NCI-H146 (cell line): ENCODE measurements at regions not wholly inside any gene's neighbourhood (a gene's known extent, or its start where the extent isn't known, plus 50 kb on each side); places are given as distances from the start of the nearest gene placed in this dataset.

Source experiments
- DNase-seq: peaks from one replicate; lab custom pipeline; 2025; lab: John Stamatoyannopoulos, UW

DNA sequence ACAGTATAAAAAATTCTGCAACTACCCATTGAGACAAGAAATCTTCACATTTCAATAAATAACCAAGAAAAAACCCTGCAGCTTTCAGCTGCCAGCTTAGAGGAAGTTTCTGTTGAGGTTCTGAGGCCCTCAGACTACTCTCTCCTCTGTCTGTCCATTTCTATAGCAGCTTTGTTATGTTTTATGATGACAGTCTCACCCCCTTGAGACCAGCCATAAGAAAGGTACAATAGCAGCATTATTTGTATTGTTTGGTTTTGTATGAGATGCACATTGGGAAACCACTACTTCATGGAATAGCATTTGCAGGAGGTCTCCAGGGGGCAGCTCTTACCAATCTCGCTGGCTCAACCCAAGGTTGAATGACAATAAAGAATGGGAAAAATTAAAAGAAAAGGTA is 334.6 kb upstream of the VRK2 start:
- DNase-seq: no peak

DNA sequence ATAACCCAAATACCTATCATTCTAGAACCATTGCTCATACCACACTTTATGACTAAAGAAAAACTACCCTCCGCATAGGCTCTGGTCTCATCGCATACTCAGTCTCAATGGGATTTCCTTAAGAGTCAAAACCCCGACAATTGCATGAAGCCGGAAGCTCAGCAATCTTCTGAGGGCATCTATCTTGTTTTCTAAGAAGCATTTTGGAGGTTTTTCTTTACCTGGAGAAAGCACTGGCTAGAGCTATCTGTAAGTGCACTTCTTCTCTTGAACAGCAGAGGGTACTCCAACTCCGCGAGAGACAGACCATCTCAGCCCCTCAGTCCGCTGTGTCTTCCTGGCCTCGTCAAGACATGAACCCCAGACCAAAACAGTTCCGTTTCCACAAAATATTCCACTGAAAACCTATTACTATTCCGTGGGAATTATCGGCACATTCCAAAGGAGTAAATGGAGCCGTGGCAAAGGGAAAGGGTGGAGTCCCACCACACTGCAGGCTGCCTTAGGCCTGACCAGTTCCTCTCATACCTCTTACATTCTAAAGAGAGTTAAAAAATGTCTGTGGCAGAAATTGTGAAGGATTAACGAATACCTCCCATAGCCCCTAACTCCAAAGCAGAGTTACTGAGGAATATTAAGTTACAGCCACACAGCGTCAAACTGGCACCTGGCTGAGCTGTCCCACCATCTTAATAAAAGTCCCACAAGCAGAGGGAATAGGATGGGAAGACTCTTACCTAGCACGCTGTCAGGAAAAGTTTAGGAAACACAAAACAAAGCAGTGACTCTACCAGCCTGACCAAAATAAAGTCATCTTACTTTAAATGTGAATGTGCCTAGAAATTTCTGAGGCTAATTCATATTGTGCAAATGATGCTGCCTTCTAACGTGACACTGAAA is 325.6 kb upstream of the VRK2 start:
- DNase-seq: peak; percentile 7

DNA sequence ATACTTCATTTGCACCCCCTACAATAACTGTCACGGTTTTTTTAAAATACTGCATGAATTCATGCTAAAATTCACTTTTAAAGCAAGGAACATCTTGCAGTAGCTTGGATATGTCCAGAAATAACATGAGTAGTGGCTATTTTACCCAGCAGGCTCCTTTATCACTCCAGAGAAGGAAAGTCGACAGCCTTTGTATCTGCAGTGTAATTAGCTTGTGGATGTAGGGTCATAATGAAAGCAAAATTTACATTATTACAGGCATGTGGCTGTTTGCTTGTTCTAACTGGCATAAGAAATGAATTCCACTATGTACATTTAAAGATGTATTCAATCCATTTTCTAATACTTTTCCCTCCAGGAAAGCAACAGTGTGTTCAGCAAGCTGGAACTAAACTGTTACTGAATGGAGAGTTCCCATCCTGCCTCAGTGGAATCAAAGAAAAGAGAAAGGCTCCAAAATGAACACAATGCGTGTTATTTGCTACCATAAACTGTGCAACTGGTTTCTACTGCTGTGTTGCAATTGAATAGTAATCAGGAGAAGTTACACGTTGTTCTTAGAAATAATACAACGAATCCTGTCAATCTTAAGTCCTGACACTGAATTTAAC is 321.2 kb upstream of the VRK2 start:
- peak; percentile 44 for DNase-seq

DNA sequence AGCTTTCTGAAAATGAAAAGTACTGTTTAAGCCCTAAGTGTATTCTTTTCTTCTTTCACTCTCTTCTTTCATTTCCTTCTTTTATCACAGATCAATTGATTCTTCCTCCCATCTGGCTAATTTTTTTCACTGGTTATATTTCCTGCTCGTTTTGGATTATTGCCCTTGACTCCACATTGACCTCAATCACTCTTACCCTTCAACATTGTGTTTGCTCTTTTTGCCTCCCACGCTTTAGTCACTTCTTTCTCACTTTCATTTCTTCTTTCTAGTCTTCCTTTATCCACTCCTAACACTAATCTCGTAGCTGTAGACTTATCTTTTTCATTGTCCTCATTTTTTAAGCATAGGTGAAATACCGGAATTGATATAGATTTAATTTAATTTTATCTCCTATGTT is 320.3 kb upstream of the VRK2 start:
- DNase-seq: no peak

DNA sequence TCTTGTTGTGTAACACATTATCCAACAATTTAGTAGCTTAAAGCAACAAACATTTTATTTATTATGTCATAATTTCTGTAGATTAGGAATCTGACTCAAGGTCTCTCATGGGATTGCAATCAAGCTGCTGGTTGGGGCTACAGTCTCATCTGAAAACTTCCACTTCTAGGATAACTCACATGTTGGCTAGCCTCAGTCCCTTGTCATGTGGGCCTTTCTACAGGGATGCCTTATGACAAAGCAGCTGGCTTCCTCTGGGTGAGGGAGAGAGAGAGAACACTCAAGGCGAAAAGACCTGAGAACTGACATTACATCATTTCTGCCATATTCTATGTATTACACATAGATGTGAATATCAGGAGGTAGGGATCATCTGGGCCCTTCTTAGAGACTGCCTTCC is 317.9 kb upstream of the VRK2 start:
- no peak for DNase-seq

DNA sequence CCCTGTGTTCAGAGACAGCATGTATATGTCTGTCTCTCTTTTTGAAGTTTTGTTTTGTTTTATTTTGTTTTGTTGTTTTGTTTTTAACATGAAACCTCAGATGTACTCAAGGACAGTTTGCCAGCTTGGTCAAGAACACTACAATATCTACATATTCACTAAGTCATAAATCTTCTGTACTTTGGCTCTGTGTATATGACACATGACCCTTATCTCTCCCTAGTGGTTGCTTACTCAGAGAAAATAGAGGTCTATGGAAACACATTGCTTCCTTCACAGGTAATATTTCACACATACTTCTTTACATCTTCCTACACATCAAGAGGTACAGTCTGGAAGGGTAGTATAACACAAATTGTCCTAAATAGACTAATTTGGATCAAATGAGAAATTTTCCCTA is 312.6 kb upstream of the VRK2 start:
- DNase-seq: no peak

DNA sequence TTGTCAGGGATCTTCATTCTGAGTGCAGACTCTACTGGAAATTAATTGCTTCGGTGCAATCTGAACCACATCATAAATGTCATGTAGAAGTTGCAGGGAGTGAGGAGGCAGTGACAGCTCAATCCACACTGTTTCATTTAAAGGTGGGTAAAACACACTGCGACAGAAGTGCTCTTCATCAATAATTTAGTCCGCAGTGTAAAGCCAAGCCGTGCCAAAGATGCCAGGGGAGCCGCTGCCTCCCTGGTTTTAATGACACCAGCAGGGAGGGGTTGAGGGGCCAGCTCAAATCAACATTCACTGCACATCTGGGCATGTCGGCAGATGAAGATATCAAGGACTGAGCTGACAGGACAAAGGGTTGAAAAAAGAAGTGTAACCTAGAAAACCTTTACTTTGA is 305.7 kb upstream of the VRK2 start:
- DNase-seq: no peak

DNA sequence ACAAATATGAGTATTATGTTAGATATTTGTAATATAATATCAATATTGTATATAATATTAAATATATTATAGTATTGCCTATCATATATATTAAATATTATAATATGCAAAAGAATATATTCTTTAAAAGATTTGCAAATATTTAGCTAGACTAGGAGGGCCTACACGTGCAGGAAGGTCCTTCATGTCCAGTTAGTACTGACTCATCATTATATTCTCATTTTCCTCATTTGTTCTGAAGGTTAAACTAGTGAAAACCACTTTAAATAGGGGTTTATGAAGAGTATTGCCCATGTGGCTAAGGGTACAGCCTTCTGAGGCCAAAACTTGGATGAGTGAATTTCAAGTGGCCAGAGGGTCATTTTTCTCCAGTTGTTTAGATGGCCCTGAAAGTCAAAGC is 293.0 kb upstream of the VRK2 start:
- DNase-seq: no peak

DNA sequence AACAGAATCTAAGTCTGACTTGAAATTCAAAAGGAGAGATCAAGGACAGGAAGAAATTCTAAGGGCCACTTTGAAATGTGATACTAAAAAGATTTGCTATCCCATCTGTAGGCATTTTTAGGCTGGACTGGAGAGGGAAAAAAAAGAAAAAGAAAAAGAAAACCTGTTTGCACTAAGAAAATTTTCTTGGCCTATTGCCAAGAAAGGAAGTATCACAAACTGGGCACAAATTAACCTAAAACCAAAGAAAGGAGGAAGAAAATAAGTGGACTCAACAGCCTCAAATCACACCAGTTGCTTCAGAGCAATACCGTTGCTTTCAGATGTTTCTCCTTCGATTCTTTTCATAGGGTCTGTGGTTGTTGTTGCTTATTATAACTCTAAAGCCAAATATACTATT is 287.9 kb upstream of the VRK2 start:
- no peak for DNase-seq

DNA sequence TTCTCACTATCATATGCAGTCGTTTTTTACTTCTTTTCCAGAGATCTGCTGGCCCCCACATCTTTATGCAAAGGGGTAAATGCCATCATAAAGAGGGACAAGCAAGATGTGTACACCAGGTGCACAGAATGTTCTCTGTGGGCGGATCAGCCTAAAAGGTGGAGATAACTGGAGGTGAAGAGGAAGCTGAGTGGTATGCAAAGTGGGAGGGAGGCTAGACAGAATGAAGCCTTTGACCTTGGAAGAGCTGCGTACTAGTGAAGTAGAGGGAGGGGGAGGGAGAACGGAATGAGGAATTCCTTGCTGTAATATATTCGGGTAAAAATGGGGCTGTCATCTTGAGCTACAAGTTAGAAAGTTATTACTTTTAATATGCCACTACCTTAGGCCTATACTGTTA is 287.5 kb upstream of the VRK2 start:
- DNase-seq: no peak

DNA sequence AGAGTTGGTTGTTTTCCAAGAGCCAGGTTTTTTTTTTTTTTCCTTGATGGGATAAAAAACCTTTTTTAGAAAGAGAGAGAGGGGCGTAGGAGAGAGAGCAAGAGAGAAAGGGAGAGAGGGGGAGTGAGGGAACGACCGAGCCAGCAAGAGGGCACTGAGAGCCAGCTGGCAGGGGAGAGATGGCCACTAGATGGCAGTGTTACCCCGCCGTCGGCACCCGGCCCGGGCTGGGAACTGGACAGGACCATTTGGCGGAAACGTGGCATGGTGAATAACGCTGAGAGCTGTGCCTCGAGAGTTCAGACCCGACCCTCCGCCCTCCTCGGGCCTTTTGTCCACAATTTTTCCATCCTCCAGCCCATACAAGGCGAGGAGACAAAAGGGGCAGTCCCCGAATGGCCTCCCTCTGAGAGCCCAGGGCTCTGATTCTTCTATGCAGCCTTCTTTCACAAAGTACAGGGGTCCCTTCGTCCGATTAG is 286.7 kb upstream of the VRK2 start:
- DNase-seq: peak; percentile 91

DNA sequence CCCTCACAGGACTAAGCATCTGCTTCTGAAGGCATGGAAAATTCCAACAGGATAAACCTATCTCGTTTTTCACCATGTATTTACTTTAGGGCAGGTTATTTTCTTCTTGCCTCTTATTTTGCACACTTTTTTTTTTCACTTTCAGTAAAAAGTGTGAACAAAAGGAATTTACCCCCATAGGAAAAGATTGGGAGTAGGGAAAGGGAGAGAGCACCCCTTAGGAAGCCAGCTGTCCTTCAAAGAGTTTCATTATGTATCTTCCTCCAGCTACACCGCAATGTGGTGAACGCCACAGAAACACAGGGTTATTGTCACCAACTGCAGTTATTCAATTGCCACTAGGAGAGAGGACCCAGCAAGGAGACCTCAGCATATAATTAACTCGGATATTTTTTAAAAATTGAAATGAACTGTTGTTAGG is 286.2 kb upstream of the VRK2 start:
- DNase-seq: peak; percentile 36

DNA sequence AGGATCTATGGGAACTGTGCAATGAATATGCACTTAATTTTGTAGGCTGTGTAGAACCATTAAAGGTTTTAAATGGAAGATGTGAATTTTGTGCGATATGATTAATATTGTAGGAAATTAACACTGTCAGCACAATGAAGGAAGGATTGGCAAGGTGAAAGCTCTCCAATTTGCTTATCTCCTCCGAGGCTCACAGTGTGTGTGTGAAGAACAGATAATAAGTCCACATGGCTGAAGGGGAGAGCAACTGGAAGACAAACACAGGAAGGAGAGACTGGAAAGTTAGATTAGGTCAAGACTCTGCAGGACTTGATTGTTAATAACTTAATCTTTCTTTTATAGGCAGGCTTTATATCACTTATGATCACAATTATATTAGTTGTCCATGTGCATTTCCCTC is 269.7 kb upstream of the VRK2 start:
- DNase-seq: peak; percentile 53

DNA sequence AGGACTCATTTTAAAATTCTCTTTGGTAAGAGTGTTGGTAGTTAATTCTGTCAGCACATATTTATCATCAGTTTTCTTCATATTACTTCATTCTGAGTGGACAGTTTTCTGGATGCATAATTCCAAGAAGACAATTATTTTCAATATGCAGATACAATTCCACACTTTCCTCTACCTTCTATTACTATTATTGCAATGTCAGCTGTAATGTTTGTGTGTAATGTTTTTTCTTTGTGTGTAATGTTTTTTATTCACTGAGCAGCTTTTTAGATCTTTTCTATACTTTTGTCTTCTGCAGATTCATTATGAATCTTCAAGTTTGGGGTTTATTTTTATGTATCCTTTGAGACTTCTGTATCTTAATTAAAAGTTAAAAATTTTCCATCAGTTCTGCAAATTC is 264.0 kb upstream of the VRK2 start:
- DNase-seq: no peak

DNA sequence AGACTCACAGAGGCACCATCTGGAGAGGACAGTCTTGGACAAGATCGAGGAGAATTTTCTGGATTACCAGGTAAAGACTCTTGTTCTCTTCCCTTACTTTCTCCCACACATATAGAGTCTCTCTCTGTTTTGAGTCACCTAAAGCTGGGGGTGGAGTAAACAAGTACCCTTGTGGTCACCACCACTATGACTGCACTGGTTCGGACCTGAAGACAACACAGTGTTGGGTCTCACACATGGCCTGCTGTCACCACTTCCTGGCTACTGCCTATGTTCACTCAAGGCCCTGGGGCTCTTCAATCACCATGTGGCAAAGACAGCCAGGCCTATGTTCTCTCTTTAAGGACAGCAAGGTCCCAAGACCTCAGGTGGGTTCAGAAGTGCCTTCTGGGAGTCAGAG is 253.3 kb upstream of the VRK2 start:
- no peak for DNase-seq

DNA sequence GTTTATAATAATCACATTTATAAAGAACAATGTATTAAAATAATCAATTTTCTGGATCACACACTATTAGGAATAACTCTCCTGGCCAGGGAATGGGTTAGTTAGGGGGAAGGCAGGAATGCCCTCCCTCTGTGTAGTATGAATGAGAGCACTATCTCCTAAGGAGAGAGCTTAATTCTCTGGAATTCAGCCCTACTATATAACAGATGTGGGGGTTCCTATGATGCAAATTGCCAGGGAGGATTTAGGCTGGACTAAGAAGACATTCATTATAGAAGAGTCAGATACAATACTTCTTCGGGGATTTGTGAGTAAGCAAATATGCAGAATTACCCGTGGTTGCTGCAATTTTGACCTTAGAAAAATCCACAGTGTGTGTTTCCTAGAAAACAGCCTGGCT is 250.1 kb upstream of the VRK2 start:
- no peak for DNase-seq

DNA sequence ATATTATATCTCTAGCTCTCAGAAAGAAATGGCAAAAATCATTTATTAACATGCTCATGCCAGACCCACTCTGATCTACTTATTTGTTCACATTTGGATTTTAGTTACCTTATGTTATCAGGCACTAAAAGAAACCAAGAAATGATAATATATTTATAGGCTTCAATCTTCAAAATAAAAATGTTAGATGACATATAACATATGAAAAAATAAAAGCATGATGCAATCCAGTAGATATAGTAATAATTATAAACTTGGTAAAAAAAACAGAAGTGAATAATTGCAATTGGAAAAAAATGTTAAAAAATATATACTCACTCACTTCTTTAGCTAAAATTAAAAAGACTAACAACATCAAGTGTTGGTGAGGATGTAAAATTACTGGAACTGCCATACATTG is 248.3 kb upstream of the VRK2 start:
- DNase-seq: no peak

DNA sequence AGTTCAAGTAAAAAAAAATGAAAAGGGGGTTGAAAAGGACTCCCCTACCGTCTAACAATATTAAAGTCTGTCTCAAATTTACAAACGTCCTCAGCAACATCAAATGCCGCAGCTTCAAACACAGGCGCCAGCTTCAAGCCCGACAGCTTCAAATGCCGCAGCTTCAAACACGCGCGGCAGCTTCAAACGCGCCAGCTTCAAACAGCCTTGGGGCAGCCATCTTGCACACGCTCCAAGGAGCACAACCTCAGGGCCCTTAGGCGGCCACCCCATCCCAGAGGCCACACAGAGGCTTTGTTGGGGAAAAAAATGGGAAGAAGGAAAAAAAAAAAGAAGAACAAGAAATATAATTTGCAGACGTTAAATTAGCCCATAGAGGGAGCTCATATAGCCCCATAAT is 244.4 kb upstream of the VRK2 start:
- no peak for DNase-seq

DNA sequence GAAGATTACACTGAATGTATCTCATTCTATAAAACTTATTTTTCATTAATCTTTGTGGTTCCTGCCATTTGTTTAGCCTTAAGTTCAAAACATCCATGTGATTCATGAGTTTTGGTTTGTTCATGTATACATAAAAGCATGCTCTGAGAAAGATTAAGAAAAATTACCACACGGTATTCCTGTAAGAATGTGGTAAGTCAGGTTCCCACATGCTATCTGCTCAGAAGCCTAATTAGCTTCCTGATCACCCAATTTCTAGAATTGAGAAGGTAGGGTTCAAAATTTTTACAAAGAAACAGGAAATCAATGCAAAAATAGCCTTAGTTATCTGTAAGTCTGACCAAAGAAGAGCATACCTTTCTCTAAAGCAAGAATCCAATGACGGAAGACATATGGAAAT is 241.6 kb upstream of the VRK2 start:
- DNase-seq: no peak

DNA sequence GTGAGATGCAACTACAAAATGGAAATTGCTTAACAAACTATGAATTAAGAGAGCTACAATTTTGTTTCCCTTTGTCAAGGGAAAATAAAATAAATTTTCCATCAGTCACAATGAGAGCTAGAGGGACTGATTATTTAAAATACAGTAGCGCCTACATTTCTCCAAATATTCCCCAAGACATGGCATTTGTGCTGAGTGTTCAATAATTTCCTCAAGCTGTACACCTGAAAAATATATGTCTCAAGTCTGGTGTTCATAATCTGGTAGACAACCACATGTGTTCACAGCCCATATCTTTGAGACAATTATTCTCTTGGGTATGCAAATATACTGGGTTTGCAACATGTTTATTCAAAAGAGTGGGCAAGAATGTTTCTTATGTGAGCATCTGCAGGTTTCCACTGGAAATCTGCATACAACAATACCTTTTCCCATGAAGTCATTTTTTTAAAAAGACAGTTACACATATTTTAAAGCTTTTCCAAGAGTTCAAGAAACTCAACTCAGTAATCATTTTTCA is 240.1 kb upstream of the VRK2 start:
- DNase-seq: no peak

DNA sequence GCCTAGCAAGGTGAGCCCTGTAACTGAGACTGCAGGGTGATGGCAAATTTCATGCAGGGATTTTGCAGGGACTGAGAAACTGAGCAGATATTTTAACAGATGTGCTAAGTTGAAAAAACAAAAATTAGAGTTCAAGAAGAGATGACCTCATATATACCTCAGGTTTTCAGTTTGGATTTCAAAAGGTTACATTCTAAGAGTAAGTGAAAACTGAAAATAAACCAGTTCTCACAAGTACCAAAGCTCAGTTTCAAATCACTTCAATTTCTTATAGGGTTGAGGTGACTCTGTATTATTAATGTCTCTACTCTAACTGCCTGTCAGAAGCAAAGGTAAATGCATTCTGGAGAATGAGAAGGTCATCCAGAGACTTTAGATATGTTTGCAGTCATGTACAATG is 237.4 kb upstream of the VRK2 start:
- DNase-seq: no peak

DNA sequence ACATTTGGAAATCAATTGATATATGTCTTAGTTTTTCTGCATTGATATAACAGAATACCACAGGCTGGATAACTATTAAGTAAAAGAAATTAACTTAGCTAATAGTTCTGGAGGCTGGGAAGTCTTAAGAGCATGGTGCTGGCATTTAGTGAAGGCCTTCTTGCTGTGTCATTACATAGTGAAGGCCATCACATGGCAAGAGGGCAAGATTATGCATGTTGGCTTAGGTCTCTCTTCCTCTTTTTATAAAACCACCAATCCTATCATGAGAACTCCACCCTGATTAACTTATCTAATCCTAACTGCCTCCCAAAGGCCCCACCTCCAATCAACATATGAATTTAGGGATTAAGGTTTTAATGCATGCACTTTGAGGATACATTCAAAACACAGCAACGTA is 225.5 kb upstream of the VRK2 start:
- no peak for DNase-seq

DNA sequence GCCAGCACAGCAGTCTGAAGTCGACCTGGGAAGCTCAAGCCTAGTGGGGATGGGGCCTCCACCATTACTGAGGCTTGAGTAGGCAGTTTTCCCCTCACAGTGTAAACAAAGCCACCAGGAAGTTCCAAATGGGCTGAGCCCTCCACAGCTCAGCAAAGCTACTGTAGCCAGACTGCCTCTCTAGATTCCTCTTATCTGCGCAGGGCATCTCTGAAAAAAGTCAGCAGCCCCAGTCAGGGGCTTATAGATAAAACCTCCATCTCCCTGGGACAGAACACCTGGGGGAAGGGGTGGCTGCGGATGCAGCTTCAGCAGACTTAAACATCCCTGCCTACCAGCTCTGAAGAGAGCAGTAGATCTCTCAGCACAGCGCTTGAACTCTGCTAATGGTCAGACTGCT is 218.4 kb upstream of the VRK2 start:
- no peak for DNase-seq

DNA sequence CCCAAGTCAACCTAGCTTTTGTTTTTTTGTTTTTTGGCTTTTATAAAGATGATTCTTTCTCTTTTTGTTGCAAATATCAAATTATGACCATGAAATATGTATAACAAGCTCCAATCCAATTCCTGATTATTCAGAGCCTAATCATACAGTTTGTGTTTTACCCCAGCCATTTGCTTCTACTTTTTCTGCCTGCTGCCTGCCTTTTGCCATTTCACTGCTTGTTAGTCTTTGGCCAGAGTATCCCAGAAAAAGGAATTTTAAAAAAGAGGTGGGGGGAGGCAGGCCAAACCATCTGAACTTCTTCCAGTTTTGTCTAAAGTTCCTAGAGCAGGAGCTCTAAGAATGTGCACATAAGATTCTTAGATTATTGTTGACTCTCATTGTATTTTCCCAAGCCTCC is 211.9 kb upstream of the VRK2 start:
- DNase-seq: no peak
